ENCODE measurements at regions not wholly inside any gene's neighbourhood (a gene's known extent, or its start where the extent isn't known, plus 50 kb on each side); places are given as distances from the start of the nearest gene placed in this dataset.

DNA sequence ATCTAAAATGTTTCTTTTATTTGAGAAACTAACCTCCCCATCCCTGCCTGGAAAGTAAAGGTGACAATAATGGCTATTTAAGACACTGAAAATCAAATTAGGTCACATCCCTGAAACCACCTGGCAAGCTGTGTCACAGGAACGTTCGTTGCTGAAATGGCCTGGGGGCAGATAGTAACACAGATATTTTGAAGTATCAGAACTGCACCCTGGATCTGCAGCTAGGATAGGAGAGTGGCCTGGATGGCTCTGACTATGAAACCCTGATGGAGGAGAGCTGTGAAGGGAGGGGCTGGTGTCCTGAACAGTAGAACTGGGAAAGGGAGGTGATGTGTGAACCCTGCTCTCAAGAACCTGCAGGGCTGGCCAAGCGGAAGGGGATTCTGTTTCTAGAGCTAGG lies 648.3 kb upstream of the CFAP20DC start:
- DNase-seq (ENCODE audit: low read depth, low spot score), result no peak

- no peak for DNase-seq (ENCODE audit: low read depth, low spot score)
These were observed 647.0 kb upstream of the CFAP20DC start for GRCh38 chr3:59696783-59697182.

GRCh38 chr3:59695860-59696259 lies 646.0 kb upstream of the CFAP20DC start:
- DNase-seq (ENCODE audit: low read depth, low spot score), result no peak

GRCh38 chr3:59692117-59692516 lies 642.3 kb upstream of the CFAP20DC start:
- DNase-seq (ENCODE audit: low read depth, low spot score), result no peak

GRCh38 chr3:59690886-59691285 lies 641.1 kb upstream of the CFAP20DC start:
- no peak for DNase-seq (ENCODE audit: low read depth, low spot score)

DNA sequence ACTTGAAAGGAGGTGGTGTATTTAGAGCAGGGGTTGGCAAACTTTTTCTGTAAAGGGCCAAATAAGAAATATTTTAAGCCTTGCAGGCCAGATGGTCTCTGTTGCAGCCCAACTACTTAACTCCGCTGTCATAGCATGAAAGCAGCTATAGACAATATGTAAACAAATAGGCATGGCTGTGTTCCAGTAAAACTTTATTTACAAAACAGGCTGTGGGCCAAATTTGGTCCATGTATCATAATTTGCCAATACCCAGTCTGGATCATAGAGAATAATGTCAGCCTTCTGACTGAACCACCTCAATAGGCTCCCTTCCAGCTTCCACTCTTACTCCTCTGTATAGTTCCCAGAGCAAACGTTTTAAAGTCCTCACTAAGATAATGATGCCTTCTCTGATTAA lies 638.8 kb upstream of the CFAP20DC start:
- DNase-seq (ENCODE audit: low read depth, low spot score), result no peak

DNA sequence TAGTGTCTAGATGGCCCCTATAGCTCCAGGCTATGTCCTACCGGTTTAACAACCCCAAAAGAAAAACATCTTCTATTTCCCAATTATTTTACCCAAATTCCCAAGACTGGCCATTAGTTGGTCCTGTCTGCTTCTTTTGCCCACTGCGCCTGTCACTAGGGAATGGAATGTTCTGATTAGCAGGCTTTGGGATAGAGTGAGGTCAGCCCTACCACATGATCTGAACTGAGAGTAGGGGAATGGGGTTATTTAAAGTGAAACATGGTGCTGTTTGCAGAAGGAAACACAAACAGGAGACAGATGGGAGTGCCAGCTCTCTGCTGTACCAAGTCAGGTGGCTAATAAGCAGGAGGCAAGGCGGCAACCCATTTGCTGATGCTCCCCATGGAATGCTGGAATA lies 635.6 kb upstream of the CFAP20DC start:
- no peak for DNase-seq (ENCODE audit: low read depth, low spot score)

GRCh38 chr3:59684766-59685165 lies 634.9 kb upstream of the CFAP20DC start:
- DNase-seq (ENCODE audit: low read depth, low spot score), result no peak

DNA sequence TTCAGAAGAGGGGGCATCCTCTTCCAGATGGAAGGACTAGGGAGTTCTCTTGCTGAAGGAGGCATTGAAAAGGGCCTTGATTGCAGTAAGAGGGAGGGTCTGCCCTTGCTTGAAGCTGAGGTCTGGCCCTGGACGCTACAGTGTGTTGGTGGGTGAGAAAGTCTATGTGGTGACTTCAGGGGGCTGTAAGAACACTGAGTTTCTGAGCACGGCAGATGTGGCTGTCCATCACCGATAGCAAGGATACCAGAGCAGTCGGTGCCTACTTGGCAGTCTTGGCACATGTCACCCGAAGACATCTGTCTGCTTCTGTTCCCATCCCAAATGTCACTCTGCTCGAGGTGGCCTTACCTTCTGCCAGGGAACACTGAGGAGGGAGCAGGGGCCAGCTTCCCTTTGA lies 631.1 kb upstream of the CFAP20DC start:
- no peak for DNase-seq (ENCODE audit: low read depth, low spot score)

DNA sequence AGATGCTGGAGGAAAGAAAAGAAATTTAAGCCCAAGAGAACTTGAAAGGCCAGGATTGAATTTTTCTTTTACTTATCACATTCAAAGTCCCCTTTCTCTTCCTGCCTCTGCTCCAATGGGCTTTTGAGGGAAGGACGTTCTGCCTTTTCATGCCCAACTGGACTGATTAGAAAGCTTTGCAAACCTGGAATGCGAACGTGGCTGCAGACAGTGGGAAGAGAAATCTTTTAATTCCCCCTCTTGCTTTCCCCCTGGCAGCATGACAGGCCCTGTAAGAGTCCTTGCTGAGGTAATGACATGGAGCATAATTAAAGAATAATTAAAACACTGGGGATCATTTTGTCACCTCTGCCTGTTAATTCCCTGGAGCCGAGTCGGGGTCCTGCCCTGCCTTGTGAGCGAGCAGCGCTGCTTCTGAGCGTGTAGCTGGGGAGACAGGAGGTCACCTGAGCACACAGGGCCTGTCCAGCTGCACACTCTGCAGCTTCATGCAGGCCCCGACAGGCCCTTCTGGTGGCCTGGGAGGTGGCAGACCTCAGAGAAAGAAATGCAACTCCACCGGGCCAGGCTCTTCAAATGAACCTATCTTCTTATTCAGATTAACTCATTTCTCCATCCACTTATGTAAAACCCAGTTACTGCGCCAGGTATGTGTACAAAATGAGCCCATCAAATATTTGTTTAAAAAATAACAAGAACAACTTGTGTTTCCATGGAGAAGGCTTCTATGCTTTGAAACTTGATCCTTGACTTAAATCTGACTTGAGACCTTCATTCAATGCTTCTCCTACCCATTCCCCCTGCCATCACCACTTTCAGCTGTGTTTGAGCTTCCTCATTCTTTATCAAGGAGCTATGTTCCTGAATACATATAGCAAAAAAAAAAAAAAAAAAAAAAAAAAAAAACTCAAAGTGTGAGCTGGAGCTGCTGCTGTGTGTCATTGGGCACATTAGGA lies 628.2 kb upstream of the CFAP20DC start:
- peak; percentile 37 for DNase-seq (ENCODE audit: low read depth, low spot score)

- no peak for DNase-seq (ENCODE audit: low read depth, low spot score)
These were observed 625.7 kb upstream of the CFAP20DC start for GRCh38 chr3:59675495-59675894.

DNA sequence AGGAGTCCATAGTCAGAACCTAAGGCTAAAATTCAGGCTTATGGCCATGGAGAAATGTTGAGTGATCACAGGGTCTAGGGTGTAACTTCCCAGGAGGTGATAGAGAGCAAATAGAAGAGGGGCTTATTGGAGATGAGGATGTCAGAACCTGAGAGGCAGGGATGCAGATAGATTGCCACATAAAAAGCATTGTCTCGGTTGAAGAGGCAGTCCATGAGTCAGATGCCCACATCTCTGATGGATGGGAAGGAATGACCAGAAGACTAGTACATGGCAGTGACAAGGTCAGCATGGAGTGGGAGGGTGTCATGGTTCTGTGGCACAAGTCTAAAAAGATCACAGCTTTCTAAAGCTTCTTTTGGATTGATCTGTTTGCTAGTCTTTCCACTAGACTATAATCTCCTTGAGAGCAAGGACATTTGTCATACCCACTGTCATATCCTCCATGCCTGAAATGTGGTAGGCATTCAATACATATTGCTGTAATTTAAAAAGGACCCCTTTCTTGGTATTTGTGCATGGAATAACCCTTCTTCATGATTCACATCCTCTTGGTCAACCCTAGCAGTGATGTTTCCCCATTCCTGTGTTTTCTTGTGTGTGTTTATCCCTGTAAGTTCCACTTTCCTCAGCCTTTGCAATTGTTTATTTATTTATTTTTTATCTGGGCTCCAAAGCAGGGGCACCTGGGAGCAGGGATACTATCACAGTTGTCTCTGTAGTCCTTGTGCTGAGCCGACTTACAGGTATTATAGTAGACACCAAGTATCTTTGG lies 613.4 kb upstream of the CFAP20DC start:
- DNase-seq (ENCODE audit: low read depth, low spot score), result no peak

- DNase-seq (ENCODE audit: low read depth, low spot score), result peak; percentile 9
These were observed 611.2 kb upstream of the CFAP20DC start for GRCh38 chr3:59660852-59661625.

GRCh38 chr3:59660376-59660775 lies 610.6 kb upstream of the CFAP20DC start:
- DNase-seq (ENCODE audit: low read depth, low spot score), result peak; percentile 22

DNA sequence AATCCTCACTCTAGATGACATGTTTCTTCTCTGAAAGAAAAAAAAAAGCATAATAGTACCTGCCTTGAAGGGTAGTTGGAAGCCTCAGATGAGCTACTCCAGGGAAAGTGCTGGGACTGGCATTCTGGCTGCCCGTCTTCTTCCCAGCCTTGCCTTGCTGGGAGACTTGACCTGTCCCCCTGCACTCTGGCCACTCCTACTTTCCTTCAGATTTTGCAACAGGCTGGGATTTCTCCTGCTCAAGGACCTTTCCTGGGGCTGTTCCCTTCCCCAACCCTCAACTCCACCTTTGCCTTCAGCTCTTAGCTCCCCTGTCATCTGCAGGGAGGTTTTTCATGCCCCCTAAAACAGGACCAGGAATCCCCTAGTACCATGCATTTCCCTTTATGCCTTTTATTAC lies 609.9 kb upstream of the CFAP20DC start:
- no peak for DNase-seq (ENCODE audit: low read depth, low spot score)

- no peak for DNase-seq (ENCODE audit: low read depth, low spot score)
These were observed 609.0 kb upstream of the CFAP20DC start for GRCh38 chr3:59658866-59659265.

DNA sequence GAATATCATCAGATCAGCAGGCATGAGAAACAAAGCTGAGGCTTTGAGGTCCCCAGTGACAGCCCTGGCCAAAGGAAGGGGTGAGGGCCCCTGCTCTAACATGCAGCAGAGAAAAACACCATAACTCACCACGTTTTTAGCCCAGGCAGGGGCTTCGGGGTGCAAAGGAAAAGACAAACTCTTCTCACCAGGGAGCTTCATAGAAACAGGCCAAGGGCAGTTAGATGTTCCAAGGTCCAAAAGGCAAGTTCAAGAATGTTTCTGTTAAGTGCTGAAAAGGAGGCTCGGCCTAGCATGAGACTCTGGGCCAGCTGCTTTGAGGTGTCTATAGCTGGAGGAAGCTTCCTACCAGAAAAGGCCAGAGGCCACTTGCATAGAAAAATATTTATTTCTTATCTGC lies 608.4 kb upstream of the CFAP20DC start:
- DNase-seq (ENCODE audit: low read depth, low spot score), result no peak

GRCh38 chr3:59655418-59656015 lies 605.7 kb upstream of the CFAP20DC start:
- no peak for DNase-seq (ENCODE audit: low read depth, low spot score)

DNA sequence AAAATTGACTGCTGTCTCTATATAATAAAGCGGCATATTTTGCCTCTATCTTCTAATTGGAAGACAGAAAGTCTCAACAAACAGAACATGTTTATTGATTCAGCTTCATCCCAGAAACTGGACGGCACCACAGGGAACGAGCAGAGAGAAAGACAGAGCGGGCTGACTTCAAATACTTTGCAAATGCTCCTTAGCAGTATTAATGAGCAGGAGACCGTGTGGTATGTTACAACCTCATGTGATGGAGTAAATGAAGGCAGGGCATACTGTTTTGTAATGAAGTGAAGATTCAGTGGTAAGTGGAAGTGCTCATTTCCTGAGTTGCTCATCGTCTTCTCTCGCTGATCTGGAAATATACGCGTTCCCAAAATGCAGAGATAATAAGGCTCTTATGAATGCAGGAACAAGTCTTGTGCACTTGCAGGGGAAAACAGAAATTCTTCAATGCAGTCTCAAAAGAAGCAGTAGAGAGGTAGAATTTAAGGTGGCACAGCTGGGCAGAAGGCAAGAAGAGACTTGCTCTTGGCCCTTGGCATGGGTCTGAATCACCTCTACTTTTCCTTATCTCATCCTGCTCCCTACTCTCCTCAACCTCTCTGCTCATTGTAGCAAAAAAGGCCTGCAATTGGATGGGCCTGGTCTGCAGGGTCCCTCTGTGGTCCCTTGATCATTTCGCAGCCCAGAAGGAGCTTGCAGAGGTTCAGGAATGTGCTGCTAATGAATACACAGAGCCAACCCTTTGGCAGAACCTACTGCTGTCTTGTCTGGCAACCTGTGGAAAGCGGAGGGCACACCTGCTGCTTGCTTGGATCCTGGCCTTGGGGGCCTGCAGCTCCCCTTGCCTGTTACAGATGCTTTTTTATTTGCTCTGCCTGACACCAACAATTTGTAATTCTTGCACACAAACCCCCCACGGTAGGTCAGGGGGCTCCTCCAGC lies 604.9 kb upstream of the CFAP20DC start:
- DNase-seq (ENCODE audit: low read depth, low spot score), result no peak

GRCh38 chr3:59654123-59654479 lies 604.3 kb upstream of the CFAP20DC start:
- no peak for DNase-seq (ENCODE audit: low read depth, low spot score)

Measured in astrocyte of the hippocampus (primary cell).